GM23248 (cell line): ENCODE measurements at regions not wholly inside any gene's neighbourhood (a gene's known extent, or its start where the extent isn't known, plus 50 kb on each side); places are given as distances from the start of the nearest gene placed in this dataset.

Source experiments
- DNase-seq: peaks from one replicate; pipeline ENCODE4 v3.0.0-alpha.2; 2015
- H2AFZ ChIP-seq: fragments of 200-600 bp; sonication (generic); 2 replicates; pipeline ENCODE4 v1.6.1; 2016; ENCODE audit warnings: antibody characterized with exemption
- H3F3A ChIP-seq: fragments of 200-600 bp; sonication (generic); 2 replicates; pipeline ENCODE4 v1.6.1; 2016; ENCODE audit warnings: mild to moderate bottlenecking, antibody characterized with exemption, mixed run types; ENCODE audit not compliant: insufficient read depth
- H3K27ac ChIP-seq: fragments of 200-600 bp; sonication (generic); 2 replicates; pipeline ENCODE4 v1.5.1; 2016; ENCODE audit warnings: mild to moderate bottlenecking
- H3K27me3 ChIP-seq: fragments of 200-600 bp; sonication (generic); replicated peaks from 2 replicates; pipeline ENCODE4 v1.6.1; 2016; ENCODE audit warnings: mild to moderate bottlenecking; ENCODE audit not compliant: insufficient read depth
- H3K36me3 ChIP-seq: fragments of 200-600 bp; sonication (generic); 2 replicates; pipeline ENCODE4 v1.6.1; 2016; ENCODE audit warnings: low read depth, mild to moderate bottlenecking
- H3K4me1 ChIP-seq: fragments of 200-600 bp; sonication (generic); 2 replicates; pipeline ENCODE4 v1.6.1; 2016; ENCODE audit warnings: mild to moderate bottlenecking; ENCODE audit not compliant: insufficient read depth
- H3K4me2 ChIP-seq: fragments of 200-600 bp; sonication (generic); one replicate; pipeline ENCODE4 v1.6.1; 2016; ENCODE audit warnings: mild to moderate bottlenecking; ENCODE audit not compliant: unreplicated experiment
- H3K4me3 ChIP-seq: fragments of 200-600 bp; sonication (generic); 2 replicates; pipeline ENCODE4 v1.5.1; 2016; ENCODE audit warnings: mild to moderate bottlenecking
- H3K79me2 ChIP-seq: fragments of 200-600 bp; sonication (generic); 2 replicates; pipeline ENCODE4 v1.6.1; 2016; ENCODE audit warnings: mild to moderate bottlenecking; ENCODE audit not compliant: insufficient read depth
- H3K9ac ChIP-seq: fragments of 200-600 bp; sonication (generic); 2 replicates; pipeline ENCODE4 v1.6.1; 2016; ENCODE audit warnings: mild to moderate bottlenecking
- H3K9me2 ChIP-seq: fragments of 200-600 bp; sonication (generic); 2 replicates; pipeline ENCODE4 v1.6.1; 2016; ENCODE audit warnings: mixed run types, mild to moderate bottlenecking, moderate library complexity; ENCODE audit not compliant: insufficient read depth
- H3K9me3 ChIP-seq: fragments of 200-600 bp; sonication (generic); one replicate; pipeline ENCODE4 v1.6.1; 2017; ENCODE audit warnings: low read depth
- H4K20me1 ChIP-seq: fragments of 200-600 bp; sonication (generic); 2 replicates; pipeline ENCODE4 v1.6.0; 2016; ENCODE audit not compliant: insufficient read depth
- EZH2 ChIP-seq: fragments of 200-600 bp; sonication (generic); IDR thresholded peaks from 2 replicates; pipeline ENCODE4 v1.6.1; 2018; ENCODE audit warnings: antibody characterized with exemption, mild to moderate bottlenecking; ENCODE audit not compliant: insufficient read depth, poor library complexity, severe bottlenecking
- EZH2phosphoT487 ChIP-seq: fragments of 200-600 bp; sonication (generic); IDR thresholded peaks from 2 replicates; pipeline ENCODE4 v1.6.1; 2018; ENCODE audit warnings: antibody characterized with exemption, moderate library complexity, mild to moderate bottlenecking, low read depth; ENCODE audit not compliant: insufficient read depth
- WGBS, 2 experiments: methylation state at CpG; one replicate each; pipeline ENCODE4 v1.1.6; 2015 to 2017; ENCODE audit warnings: low lambda C conversion rate in 2 of 2, low coverage in 1 of 2; ENCODE audit errors: missing lambda C conversion rate in 2 of 2; 5-methylcytosine and 5-hydroxymethylcytosine counted together
- in situ Hi-C: fragments of 300-500 bp; cut with MboI; formaldehyde crosslinking; loops from 2 replicates; pipeline ENCODE4 v1.15.0; 2020

DNA sequence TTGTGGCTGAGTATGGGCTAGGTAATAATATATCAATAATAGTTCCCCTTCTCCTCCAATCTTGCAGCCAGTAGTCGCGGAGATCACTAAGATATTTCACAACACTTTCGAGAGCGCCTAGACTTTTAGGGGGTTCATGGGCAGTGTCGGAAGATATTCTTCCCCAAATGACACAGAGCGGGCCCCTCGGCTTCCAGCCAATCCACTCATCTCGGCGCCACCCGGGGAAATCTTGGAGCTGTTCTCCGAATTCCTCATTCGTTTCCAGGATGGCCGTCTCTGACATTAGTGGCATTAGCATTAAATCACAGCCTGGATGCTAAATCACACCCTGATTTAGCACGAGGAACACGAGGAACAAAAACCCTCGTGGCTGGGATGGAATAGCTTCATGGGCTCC, 437.7 kb downstream of the ZNF516 start:
- in situ Hi-C loops, result no loop called here

DNA sequence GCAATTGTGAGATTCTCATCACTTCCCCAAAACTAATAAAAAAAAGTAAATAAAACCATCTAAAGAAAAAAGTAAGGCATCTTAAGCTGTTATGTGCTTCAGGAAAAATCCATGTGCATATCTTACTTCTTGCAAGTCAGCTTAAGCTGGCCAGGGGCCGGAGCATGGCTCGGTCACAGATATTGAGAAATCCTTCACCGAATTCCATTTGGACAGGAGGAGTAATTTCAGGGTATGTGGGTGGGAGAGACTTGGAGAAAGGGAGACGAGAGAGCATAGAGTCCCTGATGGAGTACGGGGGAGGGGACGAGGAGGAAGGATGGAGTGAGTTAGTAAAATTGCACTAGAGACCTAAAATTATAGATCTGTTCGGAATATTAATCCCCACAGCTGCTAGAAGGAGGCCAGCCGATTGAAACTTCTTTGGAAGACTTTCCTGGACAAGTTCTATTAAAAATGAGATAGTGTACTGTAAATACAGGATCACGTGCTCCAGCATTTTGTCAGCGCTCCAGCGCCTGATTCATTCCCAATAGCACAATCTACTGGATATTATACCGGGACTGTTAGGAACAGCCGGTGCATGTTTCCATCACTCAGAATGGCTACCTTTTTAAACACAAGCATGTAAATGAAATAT, 438.5 kb downstream of the ZNF516 start:
- TF ChIP-seq EZH2phosphoT487, result no peak
- no peak for TF ChIP-seq EZH2
- Histone ChIP-seq H3K27ac (no peak overlapping the region), H3K4me1 (no peaks in the 10 kb centered on the region), H3K79me2 (no peaks in the 10 kb centered on the region), H3K9ac (no peak overlapping the region), H3F3A (no peaks in the 10 kb centered on the region), H3K36me3 (no peaks in the 10 kb centered on the region), H3K9me3 (no peaks in the 10 kb centered on the region), H3K4me2 (no peak overlapping the region), H3K27me3 (no peaks in the 10 kb centered on the region), H4K20me1 (no peaks in the 10 kb centered on the region), H3K4me3 (no peak overlapping the region), H3K9me2 (no peaks in the 10 kb centered on the region), H2AFZ (no peak overlapping the region)
- 14 to 19% methylated on average over 13 of the region's 13 CpGs for WGBS, 2 experiments
- in situ Hi-C loops, result no loop called here
- no peak for DNase-seq

More for the DNA sequence above, 437.7 kb downstream of the ZNF516 start:
- TF ChIP-seq EZH2phosphoT487, result no peak
- H2AFZ ChIP-seq, result no peak overlapping the region
- H3K9ac ChIP-seq, result no peak overlapping the region
- H3K4me3 ChIP-seq, result no peak overlapping the region
- H3K4me1 ChIP-seq, result no peaks in the 10 kb centered on the region
- WGBS, 2 experiments, result 52 to 61% methylated on average over 15 of the region's 16 CpGs
- no peaks in the 10 kb centered on the region for H3K27me3 ChIP-seq
- no peaks in the 10 kb centered on the region for H3F3A ChIP-seq
- no peak for DNase-seq
- H3K27ac ChIP-seq, result no peak overlapping the region
- H3K79me2 ChIP-seq, result no peaks in the 10 kb centered on the region
- no peak overlapping the region for H3K4me2 ChIP-seq
- no peaks in the 10 kb centered on the region for H3K9me3 ChIP-seq
- H3K36me3 ChIP-seq, result no peaks in the 10 kb centered on the region
- H3K9me2 ChIP-seq, result no peaks in the 10 kb centered on the region
- H4K20me1 ChIP-seq, result no peaks in the 10 kb centered on the region

DNA sequence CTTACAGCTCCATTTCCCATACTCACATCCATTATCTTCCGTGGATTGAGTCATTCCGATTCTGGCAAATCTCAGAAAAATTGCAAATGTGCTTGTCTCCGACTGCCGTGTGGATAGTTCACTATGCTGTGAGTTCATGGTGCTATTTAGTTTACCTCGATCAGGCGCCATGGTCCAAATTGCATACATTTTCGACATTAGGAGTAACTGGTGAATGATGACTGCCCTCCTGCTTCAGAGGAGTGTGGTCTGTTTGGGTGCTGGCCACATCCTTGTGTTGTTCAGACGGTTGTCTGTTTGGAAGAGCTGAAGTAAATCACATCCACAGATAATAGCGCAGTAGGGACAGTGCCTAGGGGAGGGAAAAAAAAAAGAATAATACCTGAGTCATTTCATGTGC, 439.5 kb downstream of the ZNF516 start:
- Histone ChIP-seq H4K20me1 (no peaks in the 10 kb centered on the region), H3K9me2 (no peaks in the 10 kb centered on the region), H3K9ac (no peak overlapping the region), H3K4me2 (no peak overlapping the region), H2AFZ (no peak overlapping the region), H3K36me3 (no peaks in the 10 kb centered on the region), H3K27ac (no peak overlapping the region), H3K4me1 (no peaks in the 10 kb centered on the region), H3F3A (no peaks in the 10 kb centered on the region), H3K4me3 (no peak overlapping the region), H3K79me2 (no peaks in the 10 kb centered on the region), H3K9me3 (no peaks in the 10 kb centered on the region), H3K27me3 (no peaks in the 10 kb centered on the region)
- DNase-seq, result no peak
- no peak for TF ChIP-seq EZH2phosphoT487
- no peak for TF ChIP-seq EZH2
- in situ Hi-C loops, result no loop called here
- 67 to 72% methylated on average over 9 of the region's 9 CpGs for WGBS, 2 experiments

DNA sequence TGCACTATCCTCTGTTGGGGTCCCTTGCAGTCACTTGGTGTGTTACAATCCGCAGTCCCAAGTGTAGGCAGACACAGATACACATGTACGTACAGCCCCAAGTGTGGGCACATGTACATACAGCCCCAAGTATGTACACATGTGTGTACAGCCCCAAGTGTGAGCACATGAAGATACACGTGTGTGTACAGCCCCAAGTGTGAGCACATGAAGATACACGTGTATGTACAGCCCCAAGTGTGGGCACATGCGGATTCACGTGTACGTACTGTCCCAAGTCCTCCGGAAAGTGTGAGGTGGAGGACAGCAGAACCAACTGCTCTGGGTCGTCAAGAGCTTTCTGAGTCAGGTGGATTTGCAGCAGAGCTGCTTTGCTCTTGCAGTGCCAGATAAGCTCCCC, 440.0 kb downstream of the ZNF516 start:
- in situ Hi-C loops, result no loop called here

DNA sequence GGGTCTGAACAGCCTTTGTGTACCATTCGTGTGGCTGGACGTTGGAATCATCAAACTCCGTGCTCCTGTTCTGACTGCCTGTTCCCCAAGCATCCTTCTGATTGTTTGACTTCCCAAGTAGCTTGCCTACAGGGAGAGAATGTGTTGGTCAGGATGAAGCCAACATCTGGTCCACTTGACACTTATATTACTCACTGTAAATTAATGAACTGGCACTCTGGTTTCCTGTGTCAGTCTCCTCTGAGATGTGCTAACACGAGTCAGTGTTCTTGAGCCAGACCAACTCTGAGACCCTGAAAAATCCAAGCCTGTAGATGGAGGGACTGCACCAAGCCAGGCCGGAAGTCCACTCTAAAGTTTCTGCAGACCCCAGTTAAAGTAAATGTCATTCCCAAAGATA, 440.9 kb downstream of the ZNF516 start:
- no peak for DNase-seq
- Histone ChIP-seq H4K20me1 (no peaks in the 10 kb centered on the region), H3K9ac (no peak overlapping the region), H3K9me3 (no peaks in the 10 kb centered on the region), H3K36me3 (no peaks in the 10 kb centered on the region), H3K4me1 (no peaks in the 10 kb centered on the region), H3K4me2 (no peak overlapping the region), H2AFZ (no peak overlapping the region), H3K9me2 (no peaks in the 10 kb centered on the region), H3K79me2 (no peaks in the 10 kb centered on the region), H3K4me3 (no peak overlapping the region), H3K27me3 (no peaks in the 10 kb centered on the region), H3F3A (no peaks in the 10 kb centered on the region), H3K27ac (no peak overlapping the region)
- TF ChIP-seq EZH2, result no peak
- WGBS, 2 experiments, result 31 to 43% methylated on average over 5 of the region's 5 CpGs
- in situ Hi-C loops, result no loop called here

More for the DNA sequence above, 440.0 kb downstream of the ZNF516 start:
- no peaks in the 10 kb centered on the region for H3K27me3 ChIP-seq
- H3F3A ChIP-seq, result no peaks in the 10 kb centered on the region
- H3K4me1 ChIP-seq, result no peaks in the 10 kb centered on the region
- DNase-seq, result no peak
- no peak overlapping the region for H3K4me2 ChIP-seq
- no peaks in the 10 kb centered on the region for H4K20me1 ChIP-seq
- no peak for TF ChIP-seq EZH2
- no peak for TF ChIP-seq EZH2phosphoT487
- H2AFZ ChIP-seq, result no peak overlapping the region
- H3K36me3 ChIP-seq, result no peaks in the 10 kb centered on the region
- H3K9me3 ChIP-seq, result no peaks in the 10 kb centered on the region
- no peaks in the 10 kb centered on the region for H3K9me2 ChIP-seq
- H3K27ac ChIP-seq, result no peak overlapping the region
- whole genome bisulfite sequencing, 2 experiments, result 51 to 65% methylated on average over 4 to 9 of the region's 9 CpGs
- H3K79me2 ChIP-seq, result no peaks in the 10 kb centered on the region
- no peak overlapping the region for H3K4me3 ChIP-seq
- no peak overlapping the region for H3K9ac ChIP-seq
